Omental fat pad (tissue), 3 donors: ENCODE measurements at regions not wholly inside any gene's neighbourhood (a gene's known extent, or its start where the extent isn't known, plus 50 kb on each side); places are given as distances from the start of the nearest gene placed in this dataset.

Experiments
- ATAC-seq: fragments of 150-250 bp; one replicate; pipeline ENCODE4 v1.9.1; 2016; ENCODE audit warnings: mild to moderate bottlenecking, moderate library complexity; ENCODE audit not compliant: low FRiP score
- DNase-seq: peaks from one replicate; pipeline ENCODE4 v3.0.0-alpha.2; 2019; ENCODE audit warnings: low spot score
- TF ChIP-seq, protein P1 (sequence below), 3 donors: fragments of 450-650 bp; IDR thresholded peaks; one replicate each; pipeline ENCODE4 v1.5.1; 2016 to 2017; ENCODE audit warnings: antibody characterized with exemption in 3 of 3, mild to moderate bottlenecking in 3 of 3, moderate library complexity in 2 of 3

DNA sequence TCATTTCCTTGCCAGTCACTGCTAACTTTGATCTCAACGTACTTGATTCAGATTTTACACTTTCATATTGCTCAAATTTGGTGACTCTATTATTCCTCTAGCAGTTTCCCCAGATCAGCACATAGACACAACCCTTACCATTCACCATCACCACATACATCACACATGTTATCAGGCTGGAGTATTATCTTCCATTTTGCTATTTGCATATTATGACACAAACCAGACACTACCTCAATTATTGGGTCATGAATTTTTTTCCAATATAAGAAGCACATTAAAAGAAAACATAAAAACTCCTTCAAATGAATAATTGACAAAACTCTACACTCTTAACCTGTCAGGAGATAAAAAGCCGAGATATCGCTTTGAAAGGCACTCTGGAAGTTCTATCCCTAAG is 1166.7 kb upstream of the B3GALT2 start:
- ATAC-seq (no peak), DNase-seq (no peak)
- TF ChIP-seq, protein P1, sequence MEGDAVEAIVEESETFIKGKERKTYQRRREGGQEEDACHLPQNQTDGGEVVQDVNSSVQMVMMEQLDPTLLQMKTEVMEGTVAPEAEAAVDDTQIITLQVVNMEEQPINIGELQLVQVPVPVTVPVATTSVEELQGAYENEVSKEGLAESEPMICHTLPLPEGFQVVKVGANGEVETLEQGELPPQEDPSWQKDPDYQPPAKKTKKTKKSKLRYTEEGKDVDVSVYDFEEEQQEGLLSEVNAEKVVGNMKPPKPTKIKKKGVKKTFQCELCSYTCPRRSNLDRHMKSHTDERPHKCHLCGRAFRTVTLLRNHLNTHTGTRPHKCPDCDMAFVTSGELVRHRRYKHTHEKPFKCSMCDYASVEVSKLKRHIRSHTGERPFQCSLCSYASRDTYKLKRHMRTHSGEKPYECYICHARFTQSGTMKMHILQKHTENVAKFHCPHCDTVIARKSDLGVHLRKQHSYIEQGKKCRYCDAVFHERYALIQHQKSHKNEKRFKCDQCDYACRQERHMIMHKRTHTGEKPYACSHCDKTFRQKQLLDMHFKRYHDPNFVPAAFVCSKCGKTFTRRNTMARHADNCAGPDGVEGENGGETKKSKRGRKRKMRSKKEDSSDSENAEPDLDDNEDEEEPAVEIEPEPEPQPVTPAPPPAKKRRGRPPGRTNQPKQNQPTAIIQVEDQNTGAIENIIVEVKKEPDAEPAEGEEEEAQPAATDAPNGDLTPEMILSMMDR (IDR thresholded peaks at IDR 0.05): no peak

DNA sequence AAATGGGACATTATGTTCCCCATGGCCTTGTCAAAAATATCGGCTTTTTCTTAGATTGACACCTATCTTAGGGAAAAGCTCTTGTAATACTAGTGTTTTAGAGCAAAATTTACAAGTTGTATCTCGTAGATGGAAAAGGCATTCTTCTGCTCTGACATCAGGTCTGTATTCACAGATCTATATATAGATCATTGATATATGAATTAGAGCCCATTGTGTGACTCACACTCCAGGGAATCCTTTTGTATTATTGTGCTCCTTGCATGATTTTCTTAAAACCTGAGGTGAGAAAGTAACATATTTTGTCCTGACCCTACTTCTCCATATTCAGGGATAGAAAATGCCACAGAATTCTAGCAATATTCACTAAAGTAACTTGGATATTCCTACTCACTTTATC is 1160.8 kb upstream of the B3GALT2 start:
- DNase-seq (no peak), ATAC-seq (no peak)
- TF ChIP-seq, protein P1 (IDR thresholded peaks at IDR 0.05): no peak

- ATAC-seq (no peak), DNase-seq (no peak)
- TF ChIP-seq, protein P1 (IDR thresholded peaks at IDR 0.05): no peak
Measured at GRCh38 chr1:194342484-194343262, 1156.3 kb upstream of the B3GALT2 start.

DNA sequence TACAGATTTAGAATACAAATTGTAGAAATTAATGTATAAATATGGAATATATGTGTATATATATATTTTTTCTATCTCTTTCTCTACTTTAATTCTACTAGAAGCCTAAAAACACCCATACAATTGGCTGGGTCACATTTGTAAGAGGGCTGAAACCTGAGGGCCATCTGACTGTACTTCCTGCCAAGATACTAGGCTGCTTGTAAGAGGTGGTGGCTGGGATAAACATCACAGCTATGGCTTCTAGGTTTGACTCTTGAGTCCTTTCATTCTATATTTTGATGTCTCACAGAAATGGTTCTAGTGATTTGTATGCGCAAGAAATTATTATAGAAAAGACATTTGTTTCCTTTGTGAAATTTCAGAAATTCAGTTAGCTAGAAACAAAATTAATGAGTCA is 1155.2 kb upstream of the B3GALT2 start:
- no peak for ATAC-seq
- no peak for DNase-seq
- TF ChIP-seq, protein P1 (IDR thresholded peaks at IDR 0.05): no peak

DNA sequence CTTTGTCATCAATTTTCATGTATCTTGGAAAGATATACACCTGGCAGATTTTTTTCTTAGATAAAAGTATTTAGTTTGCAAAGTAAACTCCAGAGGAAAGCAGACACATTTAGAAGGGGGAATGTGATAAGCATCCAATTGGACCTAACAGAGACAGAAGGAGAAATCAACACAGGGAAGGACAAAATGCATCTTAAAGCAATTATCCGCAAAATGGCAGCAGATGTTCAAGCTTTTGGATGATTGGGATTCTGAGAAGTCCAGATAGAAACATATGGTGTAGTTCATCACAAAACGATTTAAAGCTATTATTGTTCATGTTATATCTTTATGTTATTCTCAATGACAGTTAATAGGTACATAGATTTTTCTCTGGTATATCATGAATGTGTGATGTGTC is 1153.1 kb upstream of the B3GALT2 start:
- TF ChIP-seq, protein P1 (IDR thresholded peaks at IDR 0.05): no peak
- no peak for DNase-seq
- no peak for ATAC-seq

DNA sequence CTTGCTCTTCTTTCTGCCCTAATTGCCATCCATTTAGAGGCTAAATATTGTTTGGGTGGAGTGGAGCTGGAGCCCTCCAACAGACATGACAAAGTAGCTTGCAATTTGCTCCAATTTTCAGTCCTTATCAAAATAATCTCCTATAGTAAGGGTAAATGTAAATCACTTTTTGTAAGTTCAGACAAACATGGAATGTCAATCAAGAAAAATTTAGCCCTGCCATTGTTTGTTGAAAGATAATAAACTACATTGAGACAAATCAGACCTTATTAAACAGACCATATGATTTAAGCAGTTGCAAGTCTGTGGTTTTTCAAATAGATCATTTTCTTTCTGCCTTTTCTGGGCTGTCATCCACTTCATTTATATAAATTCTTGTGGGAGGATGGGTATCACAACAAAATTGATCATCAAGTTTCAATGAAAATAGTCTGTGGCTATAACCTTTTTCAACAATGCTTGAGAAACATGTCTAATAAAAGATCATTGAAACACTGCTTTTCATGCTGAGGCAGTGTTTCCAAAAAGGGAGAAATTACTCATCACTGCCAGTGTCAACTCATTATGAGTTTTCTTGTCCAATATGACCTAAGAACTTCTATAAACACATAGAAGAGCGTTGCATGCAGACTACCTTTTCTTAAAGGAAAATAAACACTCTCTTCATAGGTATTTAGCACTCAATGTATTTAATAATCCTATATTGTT is 1152.0 kb upstream of the B3GALT2 start:
- no peak for ATAC-seq
- TF ChIP-seq, protein P1 (IDR thresholded peaks at IDR 0.05): no peak
- DNase-seq: no peak

DNA sequence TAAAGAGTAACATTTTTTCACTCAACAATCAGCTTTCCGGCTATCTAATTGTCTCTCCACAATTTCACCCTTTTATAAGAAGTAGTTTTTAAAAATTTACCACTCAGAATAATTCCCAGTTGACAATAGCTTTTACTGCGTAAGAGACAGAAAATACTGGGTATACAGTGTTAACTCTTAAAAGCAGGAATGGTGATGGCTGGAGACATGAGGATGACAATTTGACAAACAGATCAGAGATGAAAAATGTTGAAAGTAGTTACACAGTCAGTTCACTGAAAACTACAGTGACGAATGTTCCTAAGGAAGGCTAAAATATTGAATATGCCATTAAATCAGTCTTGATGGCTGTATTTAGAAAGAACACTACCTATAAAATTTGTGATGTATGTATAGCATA is 1146.8 kb upstream of the B3GALT2 start:
- DNase-seq (no peak), ATAC-seq (no peak)
- TF ChIP-seq, protein P1 (IDR thresholded peaks at IDR 0.05): no peak
